ENCODE measurements at regions not wholly inside any gene's neighbourhood (a gene's known extent, or its start where the extent isn't known, plus 50 kb on each side); places are given as distances from the start of the nearest gene placed in this dataset.

DNA sequence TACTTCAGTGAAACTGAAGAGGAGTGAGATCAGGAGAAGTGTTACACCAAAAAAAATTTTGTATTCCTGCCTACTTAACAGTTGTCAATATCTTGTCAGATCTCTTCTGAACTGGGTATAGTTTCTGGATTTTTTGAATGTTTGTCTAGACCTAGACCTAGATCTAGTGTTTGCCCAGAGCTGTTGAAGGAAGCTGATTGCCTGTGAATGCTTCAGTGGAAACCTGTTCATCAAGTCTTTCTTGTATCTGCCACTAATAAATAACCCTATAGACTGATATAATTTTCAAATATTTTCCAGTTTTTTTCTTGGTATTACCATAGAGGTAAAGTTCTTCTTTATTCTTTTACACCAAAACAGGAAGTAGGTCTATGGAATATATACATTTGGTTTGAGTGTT, 781.5 kb upstream of the FBXO33 start:
- no peak for TF ChIP-seq EZH2 (IDR thresholded peaks at IDR 0.05; ENCODE audit: low read length, missing control alignments)
- TF ChIP-seq, protein P1, sequence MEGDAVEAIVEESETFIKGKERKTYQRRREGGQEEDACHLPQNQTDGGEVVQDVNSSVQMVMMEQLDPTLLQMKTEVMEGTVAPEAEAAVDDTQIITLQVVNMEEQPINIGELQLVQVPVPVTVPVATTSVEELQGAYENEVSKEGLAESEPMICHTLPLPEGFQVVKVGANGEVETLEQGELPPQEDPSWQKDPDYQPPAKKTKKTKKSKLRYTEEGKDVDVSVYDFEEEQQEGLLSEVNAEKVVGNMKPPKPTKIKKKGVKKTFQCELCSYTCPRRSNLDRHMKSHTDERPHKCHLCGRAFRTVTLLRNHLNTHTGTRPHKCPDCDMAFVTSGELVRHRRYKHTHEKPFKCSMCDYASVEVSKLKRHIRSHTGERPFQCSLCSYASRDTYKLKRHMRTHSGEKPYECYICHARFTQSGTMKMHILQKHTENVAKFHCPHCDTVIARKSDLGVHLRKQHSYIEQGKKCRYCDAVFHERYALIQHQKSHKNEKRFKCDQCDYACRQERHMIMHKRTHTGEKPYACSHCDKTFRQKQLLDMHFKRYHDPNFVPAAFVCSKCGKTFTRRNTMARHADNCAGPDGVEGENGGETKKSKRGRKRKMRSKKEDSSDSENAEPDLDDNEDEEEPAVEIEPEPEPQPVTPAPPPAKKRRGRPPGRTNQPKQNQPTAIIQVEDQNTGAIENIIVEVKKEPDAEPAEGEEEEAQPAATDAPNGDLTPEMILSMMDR (conservative IDR thresholded peaks at IDR 0.05 in 1 of 2, IDR thresholded peaks at IDR 0.05 in 1 of 2; ENCODE audit: low read depth in 1 of 2, low read length in 2 of 2) = no peak
- H3K9ac ChIP-seq (ENCODE audit: insufficient read depth, low read length) = no peak overlapping the region
- H3K4me1 ChIP-seq (ENCODE audit: control insufficient read depth, extremely low read depth, insufficient read depth, low read length) = no peaks in the 10 kb centered on the region
- no peak overlapping the region for H3K4me2 ChIP-seq (ENCODE audit: extremely low read depth, insufficient read depth, low read length)
- no peaks in the 10 kb centered on the region for H3K9me3 ChIP-seq (ENCODE audit: control insufficient read depth, insufficient read depth, low read depth, low read length)
- H3K79me2 ChIP-seq (ENCODE audit: control insufficient read depth, insufficient read depth, low read length) = no peaks in the 10 kb centered on the region
- DNase-seq (ENCODE audit: low read depth in 2 of 2) = no peak
- H3K27ac ChIP-seq (ENCODE audit: insufficient read depth, low read length) = no peak overlapping the region
- no peaks in the 10 kb centered on the region for H3K36me3 ChIP-seq (ENCODE audit: control insufficient read depth, insufficient read depth, low read length)
- no peak overlapping the region for H3K4me3 ChIP-seq (replicated peaks in 1 of 4; ENCODE audit: control extremely low read depth in 1 of 4, insufficient read depth in 1 of 4, low read depth in 3 of 4, low read length in 4 of 4)
- no peak overlapping the region for H2AFZ ChIP-seq (ENCODE audit: low read length)
- no peaks in the 10 kb centered on the region for H3K27me3 ChIP-seq (ENCODE audit: control insufficient read depth, insufficient read depth, low read length)
- no peaks in the 10 kb centered on the region for H4K20me1 ChIP-seq (ENCODE audit: control insufficient read depth, extremely low read depth, insufficient read depth, low read length)

DNA sequence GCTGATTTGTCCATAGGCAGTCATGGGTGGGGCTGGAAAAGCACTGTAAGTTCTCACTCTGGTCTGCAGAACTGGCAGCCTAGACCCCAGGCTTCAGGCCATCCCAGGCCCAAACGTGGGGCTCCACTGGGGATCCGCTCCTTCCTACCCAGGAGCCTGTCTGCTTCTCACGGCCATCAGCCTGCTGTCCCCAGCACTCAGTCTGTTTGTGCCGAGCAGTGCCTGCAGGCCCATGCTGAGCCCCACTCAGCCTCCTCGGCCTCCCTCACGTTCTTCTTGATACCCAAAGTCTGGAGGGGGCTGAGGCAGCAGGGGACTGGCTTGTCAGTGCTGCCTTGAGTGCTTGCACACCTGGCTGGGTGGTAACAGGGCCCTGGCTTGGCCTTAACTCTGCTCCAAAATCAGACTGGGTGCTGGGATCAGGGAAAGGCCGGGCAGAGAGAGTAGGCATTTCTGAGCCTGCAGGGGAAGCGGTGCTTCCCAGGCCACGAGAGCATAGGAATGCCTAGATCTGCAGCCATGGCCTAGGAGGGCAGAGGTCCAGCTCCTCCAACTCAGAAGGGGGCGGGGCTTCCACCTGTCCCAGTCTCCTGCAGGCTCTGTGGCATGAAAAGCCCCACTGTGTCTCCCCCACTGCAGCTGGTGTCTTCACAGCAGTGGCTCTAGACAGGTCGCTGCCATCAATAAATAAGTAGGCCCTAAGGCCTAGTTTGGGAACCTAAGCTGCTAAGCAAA, 772.4 kb upstream of the FBXO33 start:
- Histone ChIP-seq H3K4me1 (ENCODE audit: control insufficient read depth, extremely low read depth, insufficient read depth, low read length) (no peaks in the 10 kb centered on the region), H3K36me3 (ENCODE audit: control insufficient read depth, insufficient read depth, low read length) (no peaks in the 10 kb centered on the region), H3K9ac (ENCODE audit: insufficient read depth, low read length) (no peak overlapping the region), H3K27ac (ENCODE audit: insufficient read depth, low read length) (no peak overlapping the region), H3K9me3 (ENCODE audit: control insufficient read depth, insufficient read depth, low read depth, low read length) (no peaks in the 10 kb centered on the region), H4K20me1 (ENCODE audit: control insufficient read depth, extremely low read depth, insufficient read depth, low read length) (no peaks in the 10 kb centered on the region), H3K27me3 (ENCODE audit: control insufficient read depth, insufficient read depth, low read length) (no peaks in the 10 kb centered on the region), H3K4me3 (replicated peaks in 1 of 4; ENCODE audit: control extremely low read depth in 1 of 4, insufficient read depth in 1 of 4, low read depth in 3 of 4, low read length in 4 of 4) (no peak overlapping the region), H3K4me2 (ENCODE audit: extremely low read depth, insufficient read depth, low read length) (no peak overlapping the region), H2AFZ (ENCODE audit: low read length) (no peak overlapping the region), H3K79me2 (ENCODE audit: control insufficient read depth, insufficient read depth, low read length) (no peaks in the 10 kb centered on the region)
- no peak for DNase-seq (ENCODE audit: low read depth in 2 of 2)
- no peak for TF ChIP-seq EZH2 (IDR thresholded peaks at IDR 0.05; ENCODE audit: low read length, missing control alignments)
- TF ChIP-seq, protein P1 (conservative IDR thresholded peaks at IDR 0.05 in 1 of 2, IDR thresholded peaks at IDR 0.05 in 1 of 2; ENCODE audit: low read depth in 1 of 2, low read length in 2 of 2) = no peak

DNA sequence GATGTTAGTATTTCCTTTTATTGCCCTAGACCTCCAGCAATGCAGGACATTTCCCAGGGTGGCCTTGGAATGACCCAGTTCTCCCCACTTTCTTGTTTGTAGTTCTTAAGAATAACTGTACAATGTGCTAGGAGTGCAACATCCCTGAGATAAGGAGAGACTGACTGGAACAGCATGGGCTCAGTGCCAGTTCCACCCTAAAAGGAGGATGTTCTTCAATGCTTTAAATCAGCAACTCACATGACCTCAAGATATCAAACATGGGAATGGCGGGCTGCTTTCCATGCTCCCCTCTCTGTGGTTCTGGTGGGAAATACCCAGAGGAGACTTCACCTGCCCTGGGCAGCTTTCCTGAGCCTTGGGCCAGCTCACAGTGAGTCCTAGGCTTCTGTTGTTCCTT, 766.9 kb upstream of the FBXO33 start:
- Histone ChIP-seq H2AFZ (ENCODE audit: low read length) (no peak overlapping the region), H3K79me2 (ENCODE audit: control insufficient read depth, insufficient read depth, low read length) (no peaks in the 10 kb centered on the region), H3K4me1 (ENCODE audit: control insufficient read depth, extremely low read depth, insufficient read depth, low read length) (no peaks in the 10 kb centered on the region), H3K27me3 (ENCODE audit: control insufficient read depth, insufficient read depth, low read length) (no peaks in the 10 kb centered on the region), H3K27ac (ENCODE audit: insufficient read depth, low read length) (no peak overlapping the region), H3K9me3 (ENCODE audit: control insufficient read depth, insufficient read depth, low read depth, low read length) (no peaks in the 10 kb centered on the region), H3K4me2 (ENCODE audit: extremely low read depth, insufficient read depth, low read length) (no peak overlapping the region), H3K9ac (ENCODE audit: insufficient read depth, low read length) (no peak overlapping the region), H4K20me1 (ENCODE audit: control insufficient read depth, extremely low read depth, insufficient read depth, low read length) (no peaks in the 10 kb centered on the region), H3K36me3 (ENCODE audit: control insufficient read depth, insufficient read depth, low read length) (no peaks in the 10 kb centered on the region), H3K4me3 (replicated peaks in 1 of 4; ENCODE audit: control extremely low read depth in 1 of 4, insufficient read depth in 1 of 4, low read depth in 3 of 4, low read length in 4 of 4) (no peak overlapping the region)
- DNase-seq (ENCODE audit: low read depth in 2 of 2) = no peak
- TF ChIP-seq EZH2 (IDR thresholded peaks at IDR 0.05; ENCODE audit: low read length, missing control alignments) = no peak
- TF ChIP-seq, protein P1 (conservative IDR thresholded peaks at IDR 0.05 in 1 of 2, IDR thresholded peaks at IDR 0.05 in 1 of 2; ENCODE audit: low read depth in 1 of 2, low read length in 2 of 2) = no peak

All from fibroblast of lung (primary cell).